ENCODE measurements at regions not wholly inside any gene's neighbourhood (a gene's known extent, or its start where the extent isn't known, plus 50 kb on each side); places are given as distances from the start of the nearest gene placed in this dataset.

DNA sequence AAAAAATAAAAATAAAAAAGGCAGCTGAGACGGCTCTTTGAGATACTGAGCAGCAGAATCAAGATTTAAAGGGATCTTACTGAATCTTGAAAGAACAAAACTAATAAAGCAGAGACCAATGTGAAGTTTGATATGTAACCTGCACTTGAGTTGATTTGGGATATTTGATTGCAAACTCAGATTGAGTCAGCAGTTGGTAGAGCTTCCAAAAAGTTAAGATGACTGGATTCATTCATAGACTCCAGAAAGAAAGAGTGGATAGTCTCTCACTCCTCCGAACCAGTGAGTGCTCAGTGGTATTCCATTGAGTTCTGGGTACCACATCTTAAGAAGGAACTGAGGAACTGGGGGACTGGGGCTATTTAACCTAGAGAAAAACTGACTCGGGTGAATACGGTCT, 52.7 kb upstream of the TESK1 start:
- Histone ChIP-seq H3K23ac (ENCODE audit: insufficient read length) (no peak overlapping the region), H2BK120ac (replicated peaks; ENCODE audit: low read depth, low read length) (no peak overlapping the region), H3K4ac (replicated peaks; ENCODE audit: insufficient read length, low read depth, low read length) (no peak overlapping the region), H3K36me3 (ENCODE audit: control insufficient read depth in 2 of 4, insufficient read depth in 4 of 4, low read length in 3 of 4) (no peaks in the 10 kb centered on the region; a peak in 1 of 8 replicates), H2BK12ac (ENCODE audit: low read depth, low read length) (no peak overlapping the region), H4K5ac (ENCODE audit: insufficient read length, low read depth, low read length) (no peak overlapping the region), H4K91ac (replicated peaks; ENCODE audit: insufficient read length, low read length) (no peak overlapping the region), H3K9ac (replicated peaks in 1 of 4; ENCODE audit: extremely low read depth in 1 of 4, low read depth in 3 of 4, low read length in 3 of 4) (no peak overlapping the region), H2AFZ (ENCODE audit: low read length) (no peak overlapping the region), H3K14ac (ENCODE audit: insufficient read length) (no peak overlapping the region), H4K8ac (ENCODE audit: extremely low read depth, insufficient read depth, low read length) (no peak overlapping the region), H2BK5ac (ENCODE audit: low read depth, low read length) (no peak overlapping the region), H3K56ac (replicated peaks; ENCODE audit: insufficient read length, low read depth, low read length) (no peak overlapping the region), H3K9me3 (ENCODE audit: insufficient read depth in 2 of 2, low read depth in 1 of 2, low read length in 1 of 2) (no peaks in the 10 kb centered on the region), H4K20me1 (replicated peaks in 1 of 2; ENCODE audit: control insufficient read depth in 1 of 2, insufficient read depth in 2 of 2, low read length in 2 of 2) (peaks cover 0 to 2% of the 10 kb centered on the region in 2 experiments), H3K27me3 (replicated peaks in 1 of 4; ENCODE audit: control insufficient read depth in 3 of 4, extremely low read depth in 1 of 4, insufficient read depth in 3 of 4, low read length in 3 of 4) (no peaks in the 10 kb centered on the region), H3K4me2 (ENCODE audit: insufficient read depth in 1 of 2, low read depth in 2 of 2, low read length in 2 of 2) (no peak overlapping the region), H3K23me2 (ENCODE audit: low read depth, low read length) (no peaks in the 10 kb centered on the region), H3K79me2 (ENCODE audit: control insufficient read depth in 1 of 2, insufficient read depth in 2 of 2, low read length in 2 of 2) (no peaks in the 10 kb centered on the region; a peak in 1 of 4 replicates), H2AK5ac (ENCODE audit: low read depth, low read length) (no peak overlapping the region), H3K27ac (ENCODE audit: low read depth, low read length) (no peak overlapping the region), H2BK15ac (ENCODE audit: low read length) (no peak overlapping the region), H3K18ac (ENCODE audit: extremely low read depth, low read length) (no peak overlapping the region), H2BK20ac (ENCODE audit: low read length) (no peak overlapping the region), H3K79me1 (ENCODE audit: low read depth, low read length) (no peaks in the 10 kb centered on the region), H3K4me1 (replicated peaks in 1 of 4; ENCODE audit: control insufficient read depth in 3 of 4, insufficient read depth in 4 of 4, low read length in 3 of 4) (peaks cover 0 to 4% (median 0%) of the 10 kb centered on the region in 4 experiments; a peak in 2 of 7 replicates), H3K4me3 (ENCODE audit: extremely low read depth in 1 of 4, insufficient read depth in 2 of 4, low read depth in 3 of 4, low read length in 4 of 4) (no peak overlapping the region)
- ChIA-PET CTCF (ENCODE audit: partially characterized antibody) (interaction anchor here (0.6 to 18.3 kb wide), 26 partner anchors 8 to 792 kb away, joined by 3 to 181 read pairs (median 9); partner anchors contain the start of gene RUSC2), POLR2A (ENCODE audit: partially characterized antibody) (no interaction called here)
- 88% methylated on average over 4 of the region's 4 CpGs; no CpG with 5 or more reads in 1 of the 2 experiments for WGBS, 2 experiments (ENCODE audit: extremely low coverage in 1 of 2, insufficient coverage in 1 of 2, insufficient read length in 1 of 2, insufficient replicate concordance in 2 of 2, low coverage in 1 of 2, low lambda C conversion rate in 2 of 2, missing lambda C conversion rate in 1 of 2)
- DNase-seq (ENCODE audit: low read depth in 1 of 2, low spot score in 2 of 2) (no peak), FAIRE-seq (no peak)
- TF ChIP-seq TBP (IDR thresholded peaks at IDR 0.05; ENCODE audit: low read depth, low read length): no peak
- TF ChIP-seq, protein P1, sequence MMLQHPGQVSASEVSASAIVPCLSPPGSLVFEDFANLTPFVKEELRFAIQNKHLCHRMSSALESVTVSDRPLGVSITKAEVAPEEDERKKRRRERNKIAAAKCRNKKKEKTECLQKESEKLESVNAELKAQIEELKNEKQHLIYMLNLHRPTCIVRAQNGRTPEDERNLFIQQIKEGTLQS (IDR thresholded peaks at IDR 0.05; ENCODE audit: insufficient read depth, low read depth, low read length): no peak

All from H1 (cell line).